HCT116 (cell line): ENCODE measurements at regions not wholly inside any gene's neighbourhood (a gene's known extent, or its start where the extent isn't known, plus 50 kb on each side); places are given as distances from the start of the nearest gene placed in this dataset.

ENCODE experiments used
- CTCF ChIP-seq, 3 experiments: fragments of 200-600 bp in 1 of 3; sonication (generic) in 1 of 3; IDR thresholded peaks in 2 of 3; conservative IDR thresholded peaks in 1 of 3; 2 replicates each; pipeline ENCODE4 v1.5.1; 2012 to 2017; ENCODE audit warnings: low read depth in 2 of 3, low read length in 2 of 3, antibody characterized with exemption in 1 of 3, borderline replicate concordance in 1 of 3, control low read depth in 1 of 3, mild to moderate bottlenecking in 1 of 3, mixed read lengths in 1 of 3, mixed run types in 1 of 3, moderate library complexity in 1 of 3; ENCODE audit not compliant: insufficient read depth in 1 of 3
- ELF1 ChIP-seq: IDR thresholded peaks from 2 replicates; pipeline ENCODE4 v1.6.1; 2012; ENCODE audit warnings: low read depth, borderline replicate concordance
- POLR2AphosphoS5 ChIP-seq: IDR thresholded peaks from 2 replicates; pipeline ENCODE4 v1.6.1; 2011; ENCODE audit warnings: mild to moderate bottlenecking, low read depth, low read length, moderate library complexity
- YY1 ChIP-seq: IDR thresholded peaks from 2 replicates; pipeline ENCODE4 v1.6.1; 2011; ENCODE audit warnings: low read length, low read depth, moderate library complexity, mild to moderate bottlenecking; ENCODE audit not compliant: insufficient replicate concordance; ENCODE audit errors: extremely low read depth

- TF ChIP-seq ELF1 = no peak
- no peak for TF ChIP-seq POLR2AphosphoS5
- no peak for TF ChIP-seq YY1
- no peak for TF ChIP-seq CTCF (IDR thresholded peaks at IDR 0.05 in 2 of 3, conservative IDR thresholded peaks at IDR 0.05 in 1 of 3; ENCODE audit: borderline replicate concordance in 1 of 3, insufficient read depth in 1 of 3, low read depth in 2 of 3, low read length in 2 of 3)
Measured at GRCh38 chr12:38502415-38502814, 185.8 kb downstream of the ALG10B start.
